Colonic mucosa (tissue), 4 donors: ENCODE measurements at regions not wholly inside any gene's neighbourhood (a gene's known extent, or its start where the extent isn't known, plus 50 kb on each side); places are given as distances from the start of the nearest gene placed in this dataset.

ENCODE experiments used
- DNase-seq: peaks from one replicate; pipeline ENCODE4 v3.0.0-alpha.2; 2020
- H3K27ac ChIP-seq: fragments of 200-600 bp; one replicate; pipeline ENCODE4 v1.8.0; 2021
- H3K27me3 ChIP-seq: fragments of 200-600 bp; one replicate; pipeline ENCODE4 v1.8.0; 2021
- H3K36me3 ChIP-seq: fragments of 200-600 bp; one replicate; pipeline ENCODE4 v1.8.0; 2021
- H3K4me1 ChIP-seq: fragments of 200-600 bp; one replicate; pipeline ENCODE4 v1.8.0; 2021; ENCODE audit warnings: mild to moderate bottlenecking
- H3K4me3 ChIP-seq: fragments of 200-600 bp; one replicate; pipeline ENCODE4 v1.8.0; 2021
- H3K9ac ChIP-seq, 2 donors: one replicate each; pipeline ENCODE4 v1.7.0; 2013; ENCODE audit warnings: control low read depth in 2 of 2, low read depth in 2 of 2, low read length in 2 of 2
- H3K9me3 ChIP-seq: fragments of 200-600 bp; one replicate; pipeline ENCODE4 v1.8.0; 2021
- CTCF ChIP-seq: fragments of 200-600 bp; IDR thresholded peaks from one replicate; pipeline ENCODE4 v1.8.0; 2022; ENCODE audit warnings: antibody characterized with exemption, mild to moderate bottlenecking
- intact Hi-C: fragments of 100-400 bp; cut with DNase I; formaldehyde crosslinking; loops from one replicate; pipeline ENCODE4 v1.14.1; 2022
- donor health status: healthy.
- donor health status: DM: no; HTN: no; CAD: no.
- donor health status: DM: no; HTN: no; CAD: no.

GRCh38 chr2:193480187-193480586, 1285.5 kb upstream of the TMEFF2 start:
- no peak overlapping the region for H3K9ac ChIP-seq
- no peaks in the 10 kb centered on the region for H3K27me3 ChIP-seq
- no peak overlapping the region for H3K27ac ChIP-seq
- no peak for DNase-seq
- H3K4me1 ChIP-seq = no peaks in the 10 kb centered on the region
- H3K4me3 ChIP-seq = no peak overlapping the region
- intact Hi-C loops = no loop called here
- TF ChIP-seq CTCF = no peak
- H3K9me3 ChIP-seq = no peaks in the 10 kb centered on the region
- no peaks in the 10 kb centered on the region for H3K36me3 ChIP-seq

DNA sequence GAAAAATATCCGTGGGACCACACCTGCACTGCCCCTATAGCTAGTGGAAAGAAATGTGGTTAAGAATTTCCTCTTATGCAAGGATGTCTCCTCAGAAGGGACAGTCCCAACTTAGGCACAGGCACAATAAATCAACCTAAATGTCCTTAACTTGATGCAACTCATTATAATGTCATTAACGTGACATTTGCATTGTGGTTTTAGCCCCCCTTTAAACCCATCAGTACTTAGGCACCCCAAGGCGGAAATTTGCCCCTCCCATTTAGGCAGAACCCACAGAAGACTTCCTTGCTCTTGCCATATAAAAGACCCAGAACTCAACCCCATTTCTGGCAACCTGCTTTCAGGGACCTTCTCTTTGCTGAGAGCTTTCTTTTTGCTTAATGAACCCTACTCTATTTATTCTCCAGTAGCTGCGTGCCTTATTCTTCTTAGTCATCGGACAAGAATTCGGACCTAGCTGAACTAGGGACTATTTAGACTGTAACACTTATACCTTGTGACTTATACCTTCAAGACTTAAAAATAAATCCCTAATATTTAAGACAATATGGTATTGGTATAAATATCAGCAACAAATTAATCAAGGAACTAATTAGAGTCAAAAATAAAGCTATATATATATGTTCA, 1281.6 kb upstream of the TMEFF2 start:
- Histone ChIP-seq H3K9me3 (no peaks in the 10 kb centered on the region), H3K36me3 (no peaks in the 10 kb centered on the region), H3K9ac (no peak overlapping the region), H3K4me3 (no peak overlapping the region), H3K27me3 (no peaks in the 10 kb centered on the region), H3K4me1 (no peaks in the 10 kb centered on the region), H3K27ac (no peak overlapping the region)
- no peak for DNase-seq
- TF ChIP-seq CTCF = no peak
- intact Hi-C loops = no loop called here

GRCh38 chr2:193475038-193475437, 1280.3 kb upstream of the TMEFF2 start:
- Histone ChIP-seq H3K4me3 (no peak overlapping the region), H3K9me3 (no peaks in the 10 kb centered on the region), H3K4me1 (no peaks in the 10 kb centered on the region), H3K36me3 (no peaks in the 10 kb centered on the region), H3K27me3 (no peaks in the 10 kb centered on the region), H3K27ac (no peak overlapping the region), H3K9ac (no peak overlapping the region)
- intact Hi-C loops = no loop called here
- no peak for TF ChIP-seq CTCF
- no peak for DNase-seq

GRCh38 chr2:193469251-193469650, 1274.5 kb upstream of the TMEFF2 start:
- intact Hi-C loops = no loop called here
- Histone ChIP-seq H3K4me3 (no peak overlapping the region), H3K27ac (no peak overlapping the region), H3K36me3 (no peaks in the 10 kb centered on the region), H3K9me3 (no peaks in the 10 kb centered on the region), H3K9ac (no peak overlapping the region), H3K4me1 (no peaks in the 10 kb centered on the region), H3K27me3 (no peaks in the 10 kb centered on the region)
- no peak for TF ChIP-seq CTCF
- no peak for DNase-seq

- DNase-seq = no peak
- H3K9me3 ChIP-seq = no peaks in the 10 kb centered on the region
- TF ChIP-seq CTCF = no peak
- intact Hi-C loops = no loop called here
- no peaks in the 10 kb centered on the region for H3K4me1 ChIP-seq
- H3K27me3 ChIP-seq = no peaks in the 10 kb centered on the region
- no peak overlapping the region for H3K9ac ChIP-seq
- no peak overlapping the region for H3K27ac ChIP-seq
- no peaks in the 10 kb centered on the region for H3K36me3 ChIP-seq
- H3K4me3 ChIP-seq = no peak overlapping the region
These were observed 1272.7 kb upstream of the TMEFF2 start for GRCh38 chr2:193467276-193467987.
